RPMI8226 (cell line): ENCODE measurements at regions not wholly inside any gene's neighbourhood (a gene's known extent, or its start where the extent isn't known, plus 50 kb on each side); places are given as distances from the start of the nearest gene placed in this dataset.

ENCODE experiments used
- DNase-seq: peaks from one replicate; pipeline ENCODE4 v3.0.0-alpha.2; 2015

- no peak for DNase-seq
Observed at GRCh38 chr5:129406440-129406839, 53.7 kb upstream of the ADAMTS19 start.
